ENCODE measurements at regions not wholly inside any gene's neighbourhood (a gene's known extent, or its start where the extent isn't known, plus 50 kb on each side); places are given as distances from the start of the nearest gene placed in this dataset.

DNA sequence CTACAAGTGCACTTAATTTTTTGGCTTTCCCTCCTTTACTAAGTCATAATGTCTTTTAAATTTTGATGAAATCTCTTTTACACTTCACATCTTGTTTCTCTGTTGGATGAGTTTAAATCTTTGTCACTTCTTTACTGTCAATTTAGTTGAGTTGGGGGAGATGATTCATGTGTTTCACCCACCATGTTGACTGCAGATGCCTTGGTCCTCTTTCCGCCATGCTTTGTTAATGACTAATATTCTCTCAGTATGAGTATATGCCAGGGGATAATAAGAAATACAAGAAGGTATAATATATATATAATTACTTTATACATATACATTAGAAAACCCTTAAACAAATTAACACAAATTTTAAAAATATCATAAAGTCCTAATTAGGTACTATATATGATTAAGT, 149.7 kb upstream of the SPRED1 start:
- Histone ChIP-seq H2AK9ac (replicated peaks; ENCODE audit: low read depth, low read length, poor library complexity) (no peak overlapping the region), H2AFZ (replicated peaks; ENCODE audit: low read length, poor library complexity) (no peak overlapping the region), H3K4ac (ENCODE audit: low read depth, low read length) (no peak overlapping the region), H3K36me3 (ENCODE audit: control insufficient read depth, insufficient read depth, low read length) (no peaks in the 10 kb centered on the region), H2BK120ac (ENCODE audit: low read depth, low read length) (no peak overlapping the region), H4K8ac (ENCODE audit: low read depth in 2 of 2, low read length in 2 of 2) (no peak overlapping the region), H3K79me1 (ENCODE audit: low read depth in 1 of 2, low read length in 2 of 2) (no peaks in the 10 kb centered on the region), H3K18ac (ENCODE audit: low read depth, low read length) (no peak overlapping the region), H3K9me1 (ENCODE audit: insufficient read depth, low read length) (no peaks in the 10 kb centered on the region), H2BK15ac (ENCODE audit: low read depth, low read length) (no peak overlapping the region), H2BK5ac (ENCODE audit: low read depth, low read length, poor library complexity, severe bottlenecking) (no peak overlapping the region), H4K91ac (ENCODE audit: insufficient read depth, low read depth, low read length) (no peak overlapping the region), H2BK20ac (ENCODE audit: low read depth, low read length) (no peak overlapping the region), H3K4me1 (ENCODE audit: control insufficient read depth, insufficient read depth, low read length) (no peaks in the 10 kb centered on the region), H2AK5ac (ENCODE audit: low read depth, low read length) (no peak overlapping the region), H3K23ac (ENCODE audit: low read depth, low read length) (no peak overlapping the region), H4K5ac (ENCODE audit: low read depth, low read length) (no peak overlapping the region), H3K4me3 (ENCODE audit: insufficient read depth, low read depth, low read length) (no peak overlapping the region), H3K9me3 (ENCODE audit: control insufficient read depth, insufficient read depth, low read length) (no peaks in the 10 kb centered on the region), H4K20me1 (ENCODE audit: insufficient read depth, low read length) (no peaks in the 10 kb centered on the region), H3K27ac (ENCODE audit: insufficient read depth, low read length) (no peak overlapping the region), H3K56ac (ENCODE audit: extremely low read depth, insufficient read depth, low read length) (no peak overlapping the region), H3K9ac (ENCODE audit: low read depth, low read length) (no peak overlapping the region), H3K14ac (replicated peaks; ENCODE audit: low read depth, low read length) (no peak overlapping the region), H3K4me2 (ENCODE audit: low read depth, low read length) (no peak overlapping the region), H3K27me3 (ENCODE audit: control insufficient read depth, insufficient read depth, low read length) (peaks cover 2% of the 10 kb centered on the region; the same call in 1 of the 2 replicates)
- DNase-seq (no peak), ATAC-seq (ENCODE audit: low read depth) (no peak)
- TF ChIP-seq FOS (IDR thresholded peaks at IDR 0.05; ENCODE audit: low read depth, low read length) (no peak), POLR2A (IDR thresholded peaks at IDR 0.05; ENCODE audit: low read depth, low read length) (no peak), MAZ (IDR thresholded peaks at IDR 0.05; ENCODE audit: borderline replicate concordance, low read depth, low read length) (no peak), SMC3 (IDR thresholded peaks at IDR 0.05; ENCODE audit: low read depth, low read length) (no peak), NFE2L2 (IDR thresholded peaks at IDR 0.05; ENCODE audit: low read depth, low read length) (no peak), RCOR1 (IDR thresholded peaks at IDR 0.05; ENCODE audit: insufficient replicate concordance, low read length) (no peak), RFX5 (IDR thresholded peaks at IDR 0.05; ENCODE audit: low read depth, low read length) (no peak), MXI1 (IDR thresholded peaks at IDR 0.05; ENCODE audit: borderline replicate concordance, low read depth, low read length) (no peak), MAFK (IDR thresholded peaks at IDR 0.05; ENCODE audit: low read depth, low read length) (no peak)
- TF ChIP-seq, protein P1, sequence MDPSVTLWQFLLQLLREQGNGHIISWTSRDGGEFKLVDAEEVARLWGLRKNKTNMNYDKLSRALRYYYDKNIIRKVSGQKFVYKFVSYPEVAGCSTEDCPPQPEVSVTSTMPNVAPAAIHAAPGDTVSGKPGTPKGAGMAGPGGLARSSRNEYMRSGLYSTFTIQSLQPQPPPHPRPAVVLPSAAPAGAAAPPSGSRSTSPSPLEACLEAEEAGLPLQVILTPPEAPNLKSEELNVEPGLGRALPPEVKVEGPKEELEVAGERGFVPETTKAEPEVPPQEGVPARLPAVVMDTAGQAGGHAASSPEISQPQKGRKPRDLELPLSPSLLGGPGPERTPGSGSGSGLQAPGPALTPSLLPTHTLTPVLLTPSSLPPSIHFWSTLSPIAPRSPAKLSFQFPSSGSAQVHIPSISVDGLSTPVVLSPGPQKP (IDR thresholded peaks at IDR 0.05; ENCODE audit: borderline replicate concordance, low read depth, low read length), result no peak
- TF ChIP-seq, protein P2, sequence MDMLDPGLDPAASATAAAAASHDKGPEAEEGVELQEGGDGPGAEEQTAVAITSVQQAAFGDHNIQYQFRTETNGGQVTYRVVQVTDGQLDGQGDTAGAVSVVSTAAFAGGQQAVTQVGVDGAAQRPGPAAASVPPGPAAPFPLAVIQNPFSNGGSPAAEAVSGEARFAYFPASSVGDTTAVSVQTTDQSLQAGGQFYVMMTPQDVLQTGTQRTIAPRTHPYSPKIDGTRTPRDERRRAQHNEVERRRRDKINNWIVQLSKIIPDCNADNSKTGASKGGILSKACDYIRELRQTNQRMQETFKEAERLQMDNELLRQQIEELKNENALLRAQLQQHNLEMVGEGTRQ (IDR thresholded peaks at IDR 0.05; ENCODE audit: low read depth, low read length), result no peak
- no CpG with 5 or more reads among the region's 1 CpG for WGBS, 2 experiments (ENCODE audit: extremely low coverage in 2 of 2, insufficient read length in 1 of 2)
- in situ Hi-C loops (cut with MboI; ENCODE audit: low sequenced_read_pairs) (no loop called here), intact Hi-C loops (cut with micrococcal nuclease) (no loop called here), dilution Hi-C loops (cut with HindIII; ENCODE audit: low sequenced_read_pairs, unreplicated experiment) (no loop called here)
- POLR2A ChIA-PET (ENCODE audit: unreplicated experiment), result no interaction called here
- CTCF ChIA-PET, result no interaction called here
- no TSS peak for BruUV-seq (replicated peaks)

All from IMR-90 (cell line).